ENCODE measurements at regions not wholly inside any gene's neighbourhood (a gene's known extent, or its start where the extent isn't known, plus 50 kb on each side); places are given as distances from the start of the nearest gene placed in this dataset.
"Not testable (repeated sequence)": the region's sequence is repeated elsewhere in the genome, so short reads cannot be mapped to it uniquely, and the experiment has no call there.

- TF ChIP-seq, protein P1, sequence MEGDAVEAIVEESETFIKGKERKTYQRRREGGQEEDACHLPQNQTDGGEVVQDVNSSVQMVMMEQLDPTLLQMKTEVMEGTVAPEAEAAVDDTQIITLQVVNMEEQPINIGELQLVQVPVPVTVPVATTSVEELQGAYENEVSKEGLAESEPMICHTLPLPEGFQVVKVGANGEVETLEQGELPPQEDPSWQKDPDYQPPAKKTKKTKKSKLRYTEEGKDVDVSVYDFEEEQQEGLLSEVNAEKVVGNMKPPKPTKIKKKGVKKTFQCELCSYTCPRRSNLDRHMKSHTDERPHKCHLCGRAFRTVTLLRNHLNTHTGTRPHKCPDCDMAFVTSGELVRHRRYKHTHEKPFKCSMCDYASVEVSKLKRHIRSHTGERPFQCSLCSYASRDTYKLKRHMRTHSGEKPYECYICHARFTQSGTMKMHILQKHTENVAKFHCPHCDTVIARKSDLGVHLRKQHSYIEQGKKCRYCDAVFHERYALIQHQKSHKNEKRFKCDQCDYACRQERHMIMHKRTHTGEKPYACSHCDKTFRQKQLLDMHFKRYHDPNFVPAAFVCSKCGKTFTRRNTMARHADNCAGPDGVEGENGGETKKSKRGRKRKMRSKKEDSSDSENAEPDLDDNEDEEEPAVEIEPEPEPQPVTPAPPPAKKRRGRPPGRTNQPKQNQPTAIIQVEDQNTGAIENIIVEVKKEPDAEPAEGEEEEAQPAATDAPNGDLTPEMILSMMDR (IDR thresholded peaks at IDR 0.05; ENCODE audit: insufficient read depth, missing control alignments), result no peak
- no peak for FAIRE-seq
- DNase-seq (ENCODE audit: insufficient read length, low spot score), result no peak
These were observed 1203.0 kb downstream of the AACS start for GRCh38 chr12:126268222-126268621.

DNA sequence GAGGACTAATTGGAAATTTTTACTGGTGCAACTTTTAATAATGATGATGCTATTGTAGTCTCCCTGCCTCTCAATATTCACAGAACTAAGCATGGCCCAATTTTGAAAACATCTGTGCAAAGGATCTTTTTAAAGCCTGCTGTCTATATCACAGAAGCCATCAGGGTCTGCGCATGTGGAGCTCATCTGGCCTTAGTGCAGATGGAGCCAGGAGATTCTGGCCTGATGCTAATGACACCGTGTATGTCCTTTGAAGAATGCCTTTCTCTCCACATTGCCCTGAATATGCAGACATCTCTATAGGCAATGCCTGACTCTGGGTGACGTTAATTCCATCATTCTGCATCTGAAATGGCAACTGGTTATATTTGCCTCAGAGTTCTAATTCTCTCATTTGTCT lies 1205.9 kb downstream of the AACS start:
- DNase-seq (ENCODE audit: insufficient read length, low spot score) (no peak), FAIRE-seq (no peak)
- TF ChIP-seq, protein P1 (IDR thresholded peaks at IDR 0.05; ENCODE audit: insufficient read depth, missing control alignments), result no peak

- DNase-seq (ENCODE audit: insufficient read length, low spot score), result no peak
- TF ChIP-seq, protein P1 (IDR thresholded peaks at IDR 0.05; ENCODE audit: insufficient read depth, missing control alignments), result no peak
- no peak for FAIRE-seq
These were observed 1217.5 kb downstream of the AACS start for GRCh38 chr12:126282691-126283090.

- TF ChIP-seq, protein P1 (IDR thresholded peaks at IDR 0.05; ENCODE audit: insufficient read depth, missing control alignments), result no peak
- FAIRE-seq, result no peak
- DNase-seq (ENCODE audit: insufficient read length, low spot score), result no peak
These were observed 1221.0 kb downstream of the AACS start for GRCh38 chr12:126286203-126286602.

GRCh38 chr12:126290456-126290855 lies 1225.2 kb downstream of the AACS start:
- FAIRE-seq, result no peak
- TF ChIP-seq, protein P1 (IDR thresholded peaks at IDR 0.05; ENCODE audit: insufficient read depth, missing control alignments), result no peak
- DNase-seq (ENCODE audit: insufficient read length, low spot score), result no peak

DNA sequence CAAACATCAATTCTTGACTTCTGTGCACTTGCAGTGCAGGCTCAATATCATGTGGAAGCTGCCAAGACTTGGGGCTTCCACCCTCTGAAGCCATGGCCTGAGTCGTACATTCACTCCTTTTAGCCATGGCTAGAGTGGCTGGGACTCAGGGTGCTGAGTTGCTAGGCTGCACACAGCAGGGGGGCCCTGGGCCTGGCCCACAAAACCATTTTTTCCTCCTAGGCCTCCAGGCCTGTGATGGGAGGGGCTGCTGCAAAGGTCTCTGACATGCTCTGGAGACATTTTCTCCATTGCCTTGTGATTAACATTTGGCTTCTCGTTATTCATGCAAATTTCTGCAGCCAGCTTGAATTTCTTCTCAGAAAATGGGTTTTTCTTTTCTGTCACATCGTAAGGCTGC lies 1226.8 kb downstream of the AACS start:
- DNase-seq (ENCODE audit: insufficient read length, low spot score); FAIRE-seq: not testable (repeated sequence)

GRCh38 chr12:126295652-126296051 lies 1230.4 kb downstream of the AACS start:
- no peak for FAIRE-seq
- TF ChIP-seq, protein P1 (IDR thresholded peaks at IDR 0.05; ENCODE audit: insufficient read depth, missing control alignments), result no peak

GRCh38 chr12:126309278-126309677 lies 1244.0 kb downstream of the AACS start:
- FAIRE-seq, result no peak
- TF ChIP-seq, protein P1 (IDR thresholded peaks at IDR 0.05; ENCODE audit: insufficient read depth, missing control alignments), result no peak

More at GRCh38 chr12:126295652-126296051, 1230.4 kb downstream of the AACS start:
- no peak for DNase-seq (ENCODE audit: insufficient read length, low spot score)

More at GRCh38 chr12:126309278-126309677, 1244.0 kb downstream of the AACS start:
- DNase-seq (ENCODE audit: insufficient read length, low spot score), result no peak
